Natural killer cell (primary cell): ENCODE measurements at regions not wholly inside any gene's neighbourhood (a gene's known extent, or its start where the extent isn't known, plus 50 kb on each side); places are given as distances from the start of the nearest gene placed in this dataset.

Source experiments
- ATAC-seq, 3 donors: fragments of 150-1000 bp in 2 of 3; fragments of 200-7000 bp in 1 of 3; cut with Tn5 transposase; 1 replicate in 1 of 3; 2 replicates in 2 of 3; pipeline ENCODE4 v1.10.0; 2021; ENCODE audit warnings: mild to moderate bottlenecking in 2 of 3, moderate library complexity in 2 of 3
- DNase-seq, 2 donors: peaks; one replicate each; pipeline versions ENCODE4 v3.0.0 to v3.0.0-alpha.2; 2013 to 2021; ENCODE audit warnings: mixed read lengths in 1 of 2
- H3K27ac ChIP-seq: one replicate; pipeline ENCODE4 v1.5.1; 2013; ENCODE audit warnings: mild to moderate bottlenecking, low read length
- H3K27me3 ChIP-seq: one replicate; pipeline ENCODE4 v1.6.1; 2013; ENCODE audit warnings: low read length; ENCODE audit not compliant: control insufficient read depth, insufficient read depth
- H3K36me3 ChIP-seq: one replicate; pipeline ENCODE4 v1.6.1; 2013; ENCODE audit warnings: low read length; ENCODE audit not compliant: control insufficient read depth, insufficient read depth
- H3K4me1 ChIP-seq: one replicate; pipeline ENCODE4 v1.6.1; 2013; ENCODE audit warnings: low read length; ENCODE audit not compliant: control insufficient read depth, insufficient read depth
- H3K4me3 ChIP-seq: one replicate; pipeline ENCODE4 v1.5.1; 2013; ENCODE audit warnings: low read length
- H3K9me3 ChIP-seq: one replicate; pipeline ENCODE4 v1.6.1; 2013; ENCODE audit warnings: low read length; ENCODE audit not compliant: control insufficient read depth, insufficient read depth
- H3K27ac Mint-ChIP-seq, 2 donors: one replicate each; pipeline ENCODE4 v1.8.0; 2022; ENCODE audit warnings: mild to moderate bottlenecking in 2 of 2, mixed read lengths in 2 of 2, moderate library complexity in 1 of 2
- H3K27me3 Mint-ChIP-seq, 2 donors: one replicate each; pipeline ENCODE4 v1.8.0; 2022; ENCODE audit warnings: low read depth in 2 of 2, mixed read lengths in 2 of 2
- H3K36me3 Mint-ChIP-seq: one replicate; pipeline ENCODE4 v1.8.0; 2022; ENCODE audit warnings: mixed read lengths
- H3K4me1 Mint-ChIP-seq, 2 donors: one replicate each; pipeline ENCODE4 v1.8.0; 2022; ENCODE audit warnings: mixed read lengths in 2 of 2
- H3K4me3 Mint-ChIP-seq: one replicate; pipeline ENCODE4 v1.8.0; 2022; ENCODE audit warnings: mild to moderate bottlenecking, moderate library complexity, mixed read lengths
- H3K9me3 Mint-ChIP-seq, 2 donors: one replicate each; pipeline ENCODE4 v1.8.0; 2022; ENCODE audit warnings: mixed read lengths in 2 of 2
- CTCF ChIP-seq: fragments of 200-600 bp; IDR thresholded peaks from one replicate; pipeline ENCODE4 v1.8.0; 2022; ENCODE audit warnings: antibody characterized with exemption
- WGBS: methylation state at CpG from one replicate; pipeline ENCODE4 v1.1.7; 2013; ENCODE audit warnings: missing lambda C conversion rate; ENCODE audit not compliant: insufficient coverage; 5-methylcytosine and 5-hydroxymethylcytosine counted together
- intact Hi-C: fragments of 100-400 bp; cut with micrococcal nuclease; formaldehyde crosslinking; loops from one replicate; pipeline ENCODE4 v1.14.2; 2022

GRCh38 chr2:183809404-183809803 lies 685.2 kb downstream of the NUP35 start:
- Mint-ChIP-seq H3K4me3 (no peak overlapping the region), H3K27ac (no peak overlapping the region), H3K36me3 (no peaks in the 10 kb centered on the region), H3K27me3 (no peaks in the 10 kb centered on the region), H3K4me1 (no peaks in the 10 kb centered on the region), H3K9me3 (peaks cover 2 to 24% of the 10 kb centered on the region in 2 donors)
- no peak for ATAC-seq
- Histone ChIP-seq H3K4me1 (no peaks in the 10 kb centered on the region), H3K27me3 (no peaks in the 10 kb centered on the region), H3K27ac (no peak overlapping the region), H3K4me3 (no peak overlapping the region), H3K36me3 (no peaks in the 10 kb centered on the region), H3K9me3 (peaks cover 3% of the 10 kb centered on the region)
- no peak for DNase-seq
- 89% methylated on average over 2 of the region's 3 CpGs for WGBS
- intact Hi-C loops = no loop called here
- no peak for TF ChIP-seq CTCF

GRCh38 chr2:183811281-183811680 lies 687.0 kb downstream of the NUP35 start:
- Mint-ChIP-seq H3K27me3 (no peaks in the 10 kb centered on the region), H3K27ac (no peak overlapping the region), H3K36me3 (no peaks in the 10 kb centered on the region), H3K4me3 (no peak overlapping the region), H3K9me3 (peaks cover 3 to 18% of the 10 kb centered on the region in 2 donors), H3K4me1 (no peaks in the 10 kb centered on the region)
- Histone ChIP-seq H3K4me3 (no peak overlapping the region), H3K36me3 (no peaks in the 10 kb centered on the region), H3K4me1 (no peaks in the 10 kb centered on the region), H3K27me3 (no peaks in the 10 kb centered on the region), H3K27ac (no peak overlapping the region), H3K9me3 (peaks cover 3% of the 10 kb centered on the region)
- DNase-seq (no peak), ATAC-seq (no peak)
- 83% methylated on average over 1 of the region's 1 CpG for WGBS
- TF ChIP-seq CTCF = no peak
- intact Hi-C loops = no loop called here

GRCh38 chr2:183812091-183812490 lies 687.8 kb downstream of the NUP35 start:
- H3K36me3 Mint-ChIP-seq = no peaks in the 10 kb centered on the region
- Histone ChIP-seq H3K27me3 (no peaks in the 10 kb centered on the region), H3K27ac (no peak overlapping the region), H3K9me3 (peaks cover 3% of the 10 kb centered on the region), H3K4me3 (no peak overlapping the region), H3K36me3 (no peaks in the 10 kb centered on the region), H3K4me1 (no peaks in the 10 kb centered on the region)
- 50% methylated on average over 1 of the region's 2 CpGs for WGBS
- no peaks in the 10 kb centered on the region for H3K4me1 Mint-ChIP-seq
- no peak overlapping the region for H3K4me3 Mint-ChIP-seq
- no peak for TF ChIP-seq CTCF
- ATAC-seq (no peak), DNase-seq (no peak)
- no peaks in the 10 kb centered on the region for H3K27me3 Mint-ChIP-seq
- intact Hi-C loops = no loop called here
- H3K9me3 Mint-ChIP-seq = peaks cover 3 to 17% of the 10 kb centered on the region in 2 donors
- H3K27ac Mint-ChIP-seq = no peak overlapping the region

GRCh38 chr2:183825710-183826109 lies 701.5 kb downstream of the NUP35 start:
- DNase-seq (no peak), ATAC-seq (no peak)
- Mint-ChIP-seq H3K9me3 (peaks cover 24 to 34% of the 10 kb centered on the region in 2 donors), H3K27ac (no peak overlapping the region), H3K36me3 (peaks cover 10% of the 10 kb centered on the region), H3K4me3 (no peak overlapping the region), H3K4me1 (no peaks in the 10 kb centered on the region), H3K27me3 (no peaks in the 10 kb centered on the region)
- WGBS = 86% methylated on average over 1 of the region's 3 CpGs
- no peak overlapping the region for H3K4me3 ChIP-seq
- no peak for TF ChIP-seq CTCF
- peaks cover 12% of the 10 kb centered on the region for H3K9me3 ChIP-seq
- H3K36me3 ChIP-seq = no peaks in the 10 kb centered on the region
- no peaks in the 10 kb centered on the region for H3K4me1 ChIP-seq
- intact Hi-C loops = no loop called here
- no peak overlapping the region for H3K27ac ChIP-seq
- H3K27me3 ChIP-seq = no peaks in the 10 kb centered on the region
